ENCODE measurements at regions not wholly inside any gene's neighbourhood (a gene's known extent, or its start where the extent isn't known, plus 50 kb on each side); places are given as distances from the start of the nearest gene placed in this dataset.

- TF ChIP-seq CTCF (IDR thresholded peaks at IDR 0.05), result no peak
- TF ChIP-seq POLR2A (IDR thresholded peaks at IDR 0.05), result no peak
- TF ChIP-seq POLR2AphosphoS5 (IDR thresholded peaks at IDR 0.05), result no peak
- no peak for TF ChIP-seq EP300 (IDR thresholded peaks at IDR 0.05)
Observed at GRCh38 chr1:96238426-96238825, 483.2 kb upstream of the PTBP2 start.

Measured in upper lobe of left lung (tissue), 4 donors.